ENCODE measurements at regions not wholly inside any gene's neighbourhood (a gene's known extent, or its start where the extent isn't known, plus 50 kb on each side); places are given as distances from the start of the nearest gene placed in this dataset.

DNA sequence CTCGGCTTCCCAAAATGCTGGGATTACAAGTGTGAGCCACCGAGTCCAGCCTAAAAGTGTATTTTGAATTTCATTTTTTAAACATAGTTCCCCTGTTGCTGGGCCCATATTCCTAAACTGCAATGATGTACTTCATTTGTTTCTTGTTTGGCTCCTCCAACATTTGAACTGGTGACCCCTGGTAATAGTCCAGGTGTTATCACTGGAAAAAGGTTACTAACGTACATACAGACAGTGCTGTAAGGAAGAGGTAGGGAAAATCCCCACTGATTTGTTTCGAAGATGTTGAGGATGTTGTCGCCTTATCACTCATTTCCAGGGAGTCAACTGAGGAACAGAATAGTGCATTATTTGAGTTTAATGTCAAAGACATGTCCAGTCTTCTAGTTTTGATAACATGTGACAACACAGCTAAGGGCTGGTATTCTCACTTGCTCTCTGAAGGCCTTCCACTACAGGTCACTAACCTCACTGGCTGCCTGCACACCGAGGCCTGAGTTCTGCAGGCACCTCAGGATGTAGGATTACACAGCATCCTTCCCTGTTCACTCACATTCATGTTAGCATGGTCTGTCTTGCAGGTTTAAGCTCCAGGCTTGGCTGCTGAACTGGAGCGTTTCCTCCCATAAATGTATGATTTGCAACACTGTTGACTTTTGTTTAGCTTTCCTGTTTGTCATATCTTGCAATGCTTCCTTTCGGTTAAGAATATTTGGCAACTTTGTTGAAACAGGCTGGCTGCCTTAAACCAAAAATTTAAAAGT, 362.8 kb downstream of the INHBA start:
- DNase-seq (ENCODE audit: low spot score), result no peak

DNA sequence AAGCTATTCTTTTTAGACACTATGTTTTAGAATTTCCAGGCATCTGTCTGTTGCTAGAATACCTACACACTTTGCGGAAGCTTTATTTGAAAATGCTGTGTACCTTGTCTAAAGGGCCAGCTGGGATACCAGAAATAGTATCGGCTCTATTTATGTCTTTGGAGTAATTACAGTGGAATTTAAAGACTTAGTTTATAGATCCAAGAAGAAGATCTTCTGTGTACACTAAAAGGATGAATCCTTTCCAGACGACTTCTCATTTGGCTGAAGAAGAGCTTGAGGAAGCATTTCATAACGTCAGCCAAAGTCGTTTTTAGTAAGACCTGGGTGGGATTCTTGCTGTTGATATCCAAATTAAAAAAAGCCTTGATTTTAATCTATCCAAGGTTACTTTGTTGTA, 365.9 kb downstream of the INHBA start:
- no peak for DNase-seq (ENCODE audit: low spot score)

DNA sequence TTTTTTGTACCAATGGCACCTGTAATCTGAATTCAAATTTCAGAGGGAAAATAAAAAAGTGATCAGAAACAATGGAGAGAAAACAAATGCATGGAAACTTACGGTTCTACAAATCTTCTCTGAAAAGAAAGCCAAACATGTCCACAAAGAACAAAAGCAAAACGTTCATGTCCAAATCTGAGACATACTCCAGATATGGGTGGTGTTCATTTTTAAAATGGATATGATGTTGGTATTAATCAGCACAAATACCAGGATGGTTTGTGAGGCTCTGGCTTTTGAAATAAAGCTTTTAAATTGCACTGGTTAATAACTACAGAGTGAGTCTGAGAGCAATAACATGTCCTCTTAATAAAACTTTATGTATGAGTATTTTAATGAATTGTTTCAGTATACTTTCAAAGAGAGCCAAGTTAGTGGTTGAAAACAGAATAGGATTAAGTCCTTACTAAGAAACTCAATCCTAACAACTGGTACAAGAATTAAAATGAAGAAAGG, 366.4 kb downstream of the INHBA start:
- DNase-seq (ENCODE audit: low spot score), result no peak

DNA sequence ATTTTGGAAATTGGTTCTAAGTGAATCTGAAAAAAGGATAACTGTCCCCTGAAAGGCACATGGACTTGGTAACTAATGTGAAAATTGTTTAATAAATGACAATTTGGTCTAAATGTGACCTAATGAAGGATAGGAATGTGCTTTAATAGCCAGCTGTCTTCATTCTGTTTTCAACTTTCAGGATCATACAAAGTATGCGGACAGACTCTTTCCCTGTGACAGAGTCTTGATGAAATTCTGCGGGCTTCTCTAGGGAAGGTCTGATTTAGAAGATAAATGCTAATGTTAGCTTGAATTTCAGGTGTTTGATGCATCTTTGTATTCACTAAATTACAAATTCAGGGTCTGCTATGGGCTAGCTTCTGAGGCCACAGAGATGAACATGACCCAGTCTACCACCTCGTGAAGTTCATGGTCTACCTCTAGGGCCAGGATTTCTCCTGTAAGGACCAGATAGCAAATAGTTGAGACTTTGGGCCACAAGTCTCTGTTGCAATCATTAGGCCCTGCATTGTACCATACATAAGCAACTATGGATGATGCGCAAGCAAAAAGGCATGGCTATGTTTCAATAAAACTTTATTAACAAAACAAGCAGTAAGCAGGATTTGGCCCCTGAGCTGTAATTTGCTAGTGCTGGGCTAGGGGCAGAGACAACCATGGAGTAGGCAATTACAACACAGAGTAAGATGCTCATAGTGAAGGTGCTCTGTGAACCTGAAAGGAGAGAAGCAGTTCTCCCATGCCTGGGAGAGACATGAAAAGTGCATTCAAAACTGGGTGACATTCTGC, 368.6 kb downstream of the INHBA start:
- no peak for DNase-seq (ENCODE audit: low spot score)

DNA sequence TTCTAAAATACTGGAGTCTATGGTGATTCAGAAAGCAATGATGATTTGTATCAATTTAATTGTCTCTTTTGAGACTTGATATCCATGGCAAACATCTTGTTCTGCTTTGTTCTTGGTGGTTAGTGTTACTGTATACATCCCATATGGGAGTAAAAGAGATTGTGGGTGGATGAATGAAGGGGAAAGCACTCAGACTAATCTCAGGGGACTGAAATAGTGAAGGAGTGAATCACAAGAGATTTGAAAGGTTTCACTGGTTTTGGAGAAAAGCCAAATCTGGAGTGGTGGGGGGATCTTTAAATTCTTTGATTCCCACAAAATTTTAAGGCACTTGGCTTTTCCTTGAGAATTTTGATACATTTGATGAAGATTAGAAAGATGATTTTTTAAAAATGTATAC, 369.4 kb downstream of the INHBA start:
- no peak for DNase-seq (ENCODE audit: low spot score)

DNA sequence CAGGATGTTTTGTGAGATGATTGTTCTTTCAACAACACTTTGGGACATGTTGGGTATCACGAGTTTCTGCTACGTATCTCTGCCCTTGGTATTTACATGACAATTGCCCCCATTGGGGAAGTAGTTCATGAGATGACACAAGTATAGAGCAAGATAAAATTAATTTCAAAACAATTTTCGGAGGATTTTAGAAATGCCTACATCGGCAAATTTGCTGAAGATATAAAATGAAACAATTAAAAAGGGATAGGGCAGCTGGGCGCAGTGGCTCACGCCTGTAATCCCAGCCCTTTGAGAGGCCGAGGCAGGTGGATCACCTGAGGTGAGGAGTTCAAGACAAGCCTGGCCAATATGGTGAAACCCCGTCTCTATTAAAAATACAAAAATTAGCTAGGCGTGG, 371.7 kb downstream of the INHBA start:
- DNase-seq (ENCODE audit: low spot score), result no peak

DNA sequence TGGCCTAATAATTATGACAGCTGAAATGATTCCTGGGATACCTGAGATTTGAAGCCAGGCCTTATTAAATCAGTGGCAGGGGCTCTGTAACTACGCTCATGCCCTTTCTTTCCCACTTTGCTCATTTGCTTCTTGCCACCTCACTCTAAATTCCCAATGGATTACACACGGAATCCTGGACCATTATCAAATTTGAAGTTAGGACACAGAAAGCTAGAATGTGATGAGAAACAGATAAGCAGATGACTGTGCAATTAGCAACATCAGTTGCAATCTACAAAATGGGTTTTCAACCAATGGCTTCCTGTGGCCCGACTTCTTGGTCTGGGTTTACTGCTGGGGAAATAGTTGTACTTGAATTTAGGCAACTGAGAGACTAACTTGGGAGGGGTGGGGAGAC, 374.3 kb downstream of the INHBA start:
- no peak for DNase-seq (ENCODE audit: low spot score)

DNA sequence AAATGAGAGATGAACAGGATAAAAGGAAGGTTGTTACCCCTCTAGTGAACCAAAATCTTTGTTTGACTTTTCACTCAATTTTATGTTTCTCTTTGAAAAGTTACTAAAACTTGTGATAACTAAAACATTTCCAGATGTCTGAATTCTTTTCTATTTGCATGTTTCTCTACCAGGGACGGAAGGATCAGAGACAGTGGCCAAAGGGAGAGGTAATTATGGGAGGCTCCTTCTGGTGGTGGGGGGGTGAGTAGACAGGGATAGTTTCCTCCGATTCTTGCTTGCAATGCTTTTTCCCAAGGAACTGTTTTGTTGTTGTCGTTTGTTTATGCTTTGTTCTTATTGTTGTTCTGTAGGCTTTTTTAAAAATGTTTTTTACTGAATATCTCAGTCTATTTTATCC, 374.8 kb downstream of the INHBA start:
- DNase-seq (ENCODE audit: low spot score), result no peak

DNA sequence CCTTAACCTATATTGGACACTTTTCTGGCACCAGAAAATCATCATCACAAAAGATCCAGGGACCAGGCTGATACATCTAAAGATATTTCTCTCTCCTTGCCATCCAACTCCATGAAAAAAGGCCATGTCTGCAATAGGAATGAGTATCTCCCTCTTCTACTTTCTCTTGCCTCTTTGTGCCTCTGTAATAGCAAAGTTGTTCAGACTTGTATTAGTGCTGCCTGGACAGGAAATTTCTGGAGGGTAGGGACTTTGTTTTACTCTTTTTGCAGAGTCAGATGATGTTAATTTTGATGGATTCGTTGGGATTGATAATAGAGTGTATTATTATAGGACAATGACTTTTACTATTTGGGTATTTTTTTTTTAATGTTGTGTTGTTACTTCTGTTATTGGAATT, 376.3 kb downstream of the INHBA start:
- DNase-seq (ENCODE audit: low spot score), result no peak

DNA sequence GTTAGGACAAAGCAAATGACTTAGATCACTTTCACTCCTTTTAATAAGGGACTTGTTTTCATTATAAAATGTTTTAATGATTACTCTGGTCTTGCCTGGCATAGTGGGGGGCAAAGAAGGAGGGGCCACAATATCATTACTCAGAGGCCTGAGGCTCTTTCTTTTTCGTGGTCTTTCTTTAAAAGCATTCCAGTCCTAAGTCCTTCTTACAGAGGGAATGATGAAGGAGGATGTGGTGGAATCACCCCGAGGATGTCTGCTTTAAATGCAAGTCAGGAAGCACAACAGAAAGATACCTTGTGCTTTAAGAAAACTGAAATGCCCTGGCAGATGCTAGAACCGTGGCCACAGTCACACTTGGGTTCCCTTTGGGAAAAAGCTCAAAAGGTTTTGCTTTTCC, 379.1 kb downstream of the INHBA start:
- DNase-seq (ENCODE audit: low spot score), result no peak

DNA sequence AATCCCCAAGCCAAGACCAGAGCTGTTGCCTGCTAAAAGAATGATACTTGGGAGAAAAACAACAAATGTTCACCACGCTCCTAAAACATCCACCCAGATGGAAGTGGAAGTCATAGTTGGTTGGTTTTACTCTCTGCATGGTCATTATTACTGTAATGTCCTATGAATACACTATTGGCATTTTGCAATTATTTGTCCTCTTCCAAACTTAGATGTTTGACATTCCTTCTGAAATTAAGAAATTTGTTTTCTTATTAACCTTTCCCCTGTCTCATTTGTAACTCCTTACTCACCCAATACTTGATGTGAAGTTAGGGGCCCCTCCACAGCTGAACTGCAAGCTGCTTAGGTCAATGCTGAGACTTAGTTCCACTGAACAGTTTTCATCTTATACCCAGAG, 383.3 kb downstream of the INHBA start:
- DNase-seq (ENCODE audit: low spot score), result no peak

DNA sequence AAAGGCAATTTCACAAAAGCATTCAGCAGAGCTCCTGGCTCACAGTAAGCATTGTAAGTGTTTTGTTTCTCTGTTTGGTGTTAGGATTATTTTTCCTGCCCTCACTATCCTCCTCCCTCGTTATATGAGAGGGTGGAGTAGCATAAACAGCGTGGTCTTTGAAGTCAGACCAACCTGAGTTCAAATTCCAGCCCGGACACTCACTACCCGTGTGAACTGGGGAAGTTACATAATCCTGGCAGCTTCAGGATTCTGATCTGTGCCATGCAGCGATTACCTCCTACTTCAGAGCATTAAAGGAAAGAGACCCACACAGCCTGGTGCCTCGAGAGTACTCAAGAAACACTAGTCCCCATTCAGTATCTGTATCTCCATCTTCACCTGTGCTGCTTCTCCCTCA, 386.5 kb downstream of the INHBA start:
- DNase-seq (ENCODE audit: low spot score), result no peak

DNA sequence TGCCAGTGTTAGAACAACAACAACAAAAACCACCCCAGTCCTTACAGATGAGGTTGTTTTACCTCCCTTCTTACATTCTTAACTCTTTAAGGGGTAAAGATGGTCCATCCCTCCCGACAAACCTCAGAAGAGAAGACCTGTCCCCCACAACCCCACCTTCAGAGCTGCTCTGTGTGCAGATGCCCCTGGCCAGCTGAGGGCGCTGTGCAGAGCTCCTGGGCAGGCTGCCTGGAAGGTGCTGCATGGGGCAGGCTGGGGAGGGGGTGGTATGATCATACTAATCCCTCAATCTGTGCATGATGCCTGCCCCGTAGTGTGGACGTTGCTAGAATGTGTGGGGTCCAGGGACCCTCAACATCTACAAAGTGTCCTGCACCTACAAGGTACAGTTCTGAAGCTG, 387.1 kb downstream of the INHBA start:
- no peak for DNase-seq (ENCODE audit: low spot score)

DNA sequence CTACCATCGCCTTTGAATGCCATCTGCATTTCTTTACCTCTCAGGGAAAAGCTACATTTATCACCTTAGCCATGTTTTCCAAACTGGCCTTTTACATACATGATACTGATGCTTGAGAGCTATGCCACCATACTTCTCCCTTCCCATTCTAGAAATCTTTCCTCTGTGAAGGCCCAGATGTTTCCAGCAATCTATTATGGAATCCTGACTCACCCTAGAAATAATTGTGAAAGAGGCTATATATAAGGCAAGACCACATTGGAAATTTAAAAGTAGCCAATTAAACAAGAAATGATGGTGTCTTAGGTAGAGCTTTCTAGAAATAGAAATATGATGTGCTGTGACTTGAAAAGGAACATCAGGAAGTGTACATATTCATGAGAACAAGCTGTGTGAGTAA, 389.7 kb downstream of the INHBA start:
- DNase-seq (ENCODE audit: low spot score), result no peak

DNA sequence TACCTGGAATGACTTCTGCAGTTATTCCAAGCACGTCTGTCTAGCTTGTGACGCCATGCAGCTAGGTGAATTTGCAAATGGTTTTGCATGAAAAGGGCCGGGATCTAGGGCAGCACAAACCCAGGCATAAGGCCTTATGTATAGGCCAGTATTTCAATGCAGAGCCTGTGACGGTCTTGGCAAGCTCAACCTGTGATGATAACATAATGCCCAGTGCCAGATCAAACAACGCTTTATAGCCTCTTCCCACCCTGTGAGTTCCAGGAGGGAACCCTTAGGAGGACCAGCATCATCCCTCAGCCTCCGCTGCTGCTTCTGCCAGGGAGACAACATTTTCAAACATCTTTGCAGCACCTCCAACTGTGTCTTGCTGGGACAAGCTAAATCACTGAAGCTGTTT, 390.7 kb downstream of the INHBA start:
- no peak for DNase-seq (ENCODE audit: low spot score)

DNA sequence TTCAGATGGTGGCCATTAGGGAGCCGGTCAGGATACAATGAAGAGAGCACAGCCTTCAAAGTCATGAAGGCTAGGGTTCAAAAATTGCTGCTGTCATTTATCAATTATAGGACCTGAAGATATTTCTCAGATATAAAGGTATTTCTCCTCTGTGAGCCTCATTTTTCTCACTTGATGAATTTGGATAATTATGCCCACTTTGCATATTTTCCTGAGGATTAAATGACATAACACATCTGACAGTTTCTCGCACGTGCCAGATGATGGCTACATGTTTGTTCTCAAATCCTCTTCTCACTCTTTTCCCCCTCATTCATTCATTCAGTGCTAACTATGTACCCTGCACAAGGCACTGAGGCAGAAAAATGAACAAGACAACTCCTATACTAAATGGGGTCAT, 391.6 kb downstream of the INHBA start:
- DNase-seq (ENCODE audit: low spot score), result no peak

DNA sequence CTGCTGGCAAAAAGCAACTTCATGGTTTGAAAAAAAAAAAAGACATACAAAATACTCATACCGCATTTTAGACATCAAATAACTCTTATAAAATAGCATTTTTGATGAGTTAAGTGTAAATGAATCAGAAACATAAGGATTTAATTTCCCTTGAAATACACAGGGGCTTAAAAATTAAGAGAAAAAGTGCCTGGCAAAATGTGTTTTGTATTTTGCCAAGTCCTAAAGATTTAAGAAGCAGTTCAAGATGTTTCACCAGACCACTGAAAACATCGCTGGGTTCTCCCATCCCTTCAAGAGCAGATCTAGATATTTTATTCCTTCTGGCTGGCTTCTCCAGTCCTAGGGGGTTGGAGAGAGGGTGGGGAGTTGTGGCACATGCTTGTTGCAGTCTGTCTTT, 396.4 kb downstream of the INHBA start:
- no peak for DNase-seq (ENCODE audit: low spot score)

DNA sequence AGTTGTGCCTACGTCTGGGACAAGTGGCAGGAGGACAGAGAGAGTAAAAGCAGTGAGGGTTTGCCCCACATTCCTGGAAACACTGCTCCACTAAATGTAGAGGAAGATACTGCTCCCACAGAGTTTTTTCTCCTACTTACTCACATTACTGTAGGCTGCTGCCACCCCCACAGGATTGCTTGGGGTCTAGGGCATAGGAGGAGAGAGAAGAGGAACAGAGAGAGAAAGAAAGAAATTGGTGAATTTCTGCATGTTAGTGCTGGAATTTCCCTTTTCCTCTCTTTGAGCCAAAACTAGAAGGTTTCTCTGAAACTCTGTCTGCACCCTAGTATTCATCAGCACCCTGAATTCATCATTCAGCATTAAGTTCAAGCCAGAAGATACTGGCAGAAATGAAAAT, 397.9 kb downstream of the INHBA start:
- DNase-seq (ENCODE audit: low spot score), result no peak

DNA sequence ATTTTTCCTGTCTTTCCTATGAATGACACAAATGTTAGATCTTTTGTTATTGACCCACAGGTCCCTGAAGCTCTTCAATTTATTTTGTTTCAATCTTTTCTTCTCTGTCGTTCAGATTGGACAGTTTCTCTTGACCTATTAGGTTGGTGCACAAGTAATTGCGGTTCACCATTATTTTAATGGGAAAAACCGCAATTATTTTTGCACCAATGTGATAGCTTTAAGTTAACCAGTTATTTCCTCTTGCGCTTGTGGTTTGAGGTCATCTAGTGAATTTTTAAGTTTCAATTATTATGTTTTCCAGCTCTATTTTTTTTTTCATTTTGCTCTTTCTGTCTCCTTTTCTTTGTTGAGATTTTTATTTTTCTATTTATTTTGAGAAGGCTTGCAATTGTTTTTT, 399.2 kb downstream of the INHBA start:
- DNase-seq (ENCODE audit: low spot score), result no peak

DNA sequence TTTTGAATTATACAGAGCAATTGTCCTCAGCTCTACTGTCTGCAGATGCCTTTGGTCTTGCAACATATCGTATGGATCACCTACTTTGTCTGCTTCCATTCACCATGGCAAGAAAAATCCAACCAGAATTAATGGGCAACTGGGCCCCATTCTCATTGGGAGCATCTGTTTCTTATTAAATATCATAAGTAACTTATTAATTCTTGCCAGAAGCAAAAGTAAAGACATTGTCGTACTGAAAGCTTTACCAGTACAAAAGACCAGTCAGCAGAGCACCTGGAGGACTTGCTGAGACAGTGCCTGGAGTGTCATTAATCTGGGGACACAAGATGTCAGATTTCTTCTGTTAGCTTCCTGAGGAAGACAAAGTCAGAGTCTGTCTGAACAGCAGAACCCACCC, 404.5 kb downstream of the INHBA start:
- no peak for DNase-seq (ENCODE audit: low spot score)

DNA sequence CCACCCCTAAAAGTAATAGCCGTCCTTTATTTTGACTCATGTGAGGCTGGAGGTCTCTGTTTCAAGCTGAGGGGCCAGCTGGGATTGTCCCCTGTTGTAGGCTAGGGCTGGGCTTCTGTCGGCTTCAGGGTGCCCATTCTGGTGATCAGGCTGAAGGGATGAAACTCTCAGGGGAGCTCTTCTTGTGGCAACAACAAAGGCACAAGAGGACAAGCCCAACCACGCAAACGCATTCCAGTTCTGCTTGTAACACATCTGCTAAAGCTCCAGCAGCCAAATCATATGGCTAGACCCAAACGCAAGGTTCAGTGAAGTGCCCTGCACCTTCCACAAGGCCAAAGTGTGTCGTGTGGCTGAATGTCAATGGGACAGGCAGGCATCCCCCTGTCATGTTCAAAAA, 405.7 kb downstream of the INHBA start:
- DNase-seq (ENCODE audit: low spot score), result no peak

DNA sequence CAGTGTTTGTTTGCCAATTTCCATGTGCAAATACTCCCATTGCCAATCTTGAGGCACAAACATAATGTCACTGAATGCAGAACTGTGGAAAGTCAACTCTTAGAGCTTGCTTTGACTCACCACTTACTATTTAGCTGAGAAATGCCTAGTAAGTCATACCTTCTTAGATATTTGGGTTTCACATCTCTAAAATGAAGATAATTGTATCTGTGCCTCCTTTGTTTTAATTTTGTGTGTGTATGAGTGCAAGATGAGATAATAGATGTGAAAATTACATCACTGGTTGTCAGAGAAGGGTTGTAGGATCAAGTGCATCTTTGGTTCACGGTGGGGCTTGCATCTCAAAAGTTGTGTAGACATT, 407.5 kb downstream of the INHBA start:
- DNase-seq (ENCODE audit: low spot score), result no peak

DNA sequence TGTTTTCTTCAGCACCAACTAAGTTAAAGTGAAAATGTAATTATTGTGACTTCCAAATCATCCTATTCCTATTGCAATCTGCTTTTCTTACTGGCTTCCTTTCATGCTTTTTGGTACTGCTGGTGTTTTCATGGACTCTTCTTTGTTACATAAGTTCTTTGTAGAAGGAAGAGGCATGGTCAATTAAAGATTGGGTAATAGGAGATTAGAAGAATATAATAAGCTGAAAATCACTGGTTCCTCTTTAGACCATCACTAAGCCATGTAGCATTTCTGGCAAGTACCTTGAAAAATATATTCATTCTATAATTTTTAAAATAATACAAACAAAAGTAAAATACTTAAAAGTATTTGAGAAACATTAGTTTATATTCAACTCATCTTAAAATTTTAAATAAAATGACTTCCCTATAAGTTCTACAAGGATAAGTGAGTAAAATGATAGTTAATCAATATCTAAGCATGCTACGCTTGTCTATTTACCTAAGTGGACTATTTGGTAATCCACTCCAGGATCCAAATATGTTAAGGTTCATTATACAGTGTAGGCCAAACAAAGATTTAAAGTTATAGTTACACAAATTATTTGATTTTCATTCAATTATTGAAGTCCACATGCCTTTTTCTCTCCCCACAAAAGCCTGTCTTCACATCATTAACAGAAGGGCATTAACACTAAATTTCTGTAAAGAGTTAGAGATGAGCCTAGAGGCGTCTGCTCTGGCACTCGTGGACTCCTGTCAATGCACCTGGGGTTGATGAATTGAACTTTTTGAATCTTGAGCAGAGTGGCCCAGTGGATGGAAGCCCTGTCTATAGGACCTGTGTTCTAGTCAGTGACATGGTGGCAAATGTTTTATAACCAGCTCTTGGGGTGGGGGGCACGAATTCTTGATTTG, 408.1 kb downstream of the INHBA start:
- DNase-seq (ENCODE audit: low spot score), result no peak

All from pons (tissue), 1 donor.